GM19455 (cell line): ENCODE measurements at regions not wholly inside any gene's neighbourhood (a gene's known extent, or its start where the extent isn't known, plus 50 kb on each side); places are given as distances from the start of the nearest gene placed in this dataset.
"Not testable (repeated sequence)": the region's sequence is repeated elsewhere in the genome, so short reads cannot be mapped to it uniquely, and the experiment has no call there.

Experiments used
- ATAC-seq: cut with Tn5 transposase; IDR thresholded peaks from one replicate; pipeline ENCODE4 v1.9.1; 2021; ENCODE audit not compliant: unreplicated experiment

GRCh38 chr3:110436209-110436608 lies 635.4 kb upstream of the NECTIN3 start:
- ATAC-seq = no peak

- ATAC-seq = not testable (repeated sequence)
Measured at GRCh38 chr3:110440066-110440653, 631.5 kb upstream of the NECTIN3 start.

- ATAC-seq = no peak
Measured at GRCh38 chr3:110454066-110454465, 617.5 kb upstream of the NECTIN3 start.

- ATAC-seq = no peak
Measured at GRCh38 chr3:110456001-110456400, 615.6 kb upstream of the NECTIN3 start.

GRCh38 chr3:110456438-110457138 lies 615.0 kb upstream of the NECTIN3 start:
- no peak for ATAC-seq

- no peak for ATAC-seq
Measured at GRCh38 chr3:110457508-110457907, 614.1 kb upstream of the NECTIN3 start.

GRCh38 chr3:110459021-110459420 lies 612.6 kb upstream of the NECTIN3 start:
- no peak for ATAC-seq

- no peak for ATAC-seq
Measured at GRCh38 chr3:110470310-110470709, 601.3 kb upstream of the NECTIN3 start.

GRCh38 chr3:110473405-110473804 lies 598.2 kb upstream of the NECTIN3 start:
- ATAC-seq = no peak

GRCh38 chr3:110474397-110474796 lies 597.2 kb upstream of the NECTIN3 start:
- no peak for ATAC-seq

- no peak for ATAC-seq
Measured at GRCh38 chr3:110478377-110479054, 593.1 kb upstream of the NECTIN3 start.

- ATAC-seq = no peak
Measured at GRCh38 chr3:110479731-110480130, 591.9 kb upstream of the NECTIN3 start.

GRCh38 chr3:110485389-110485788 lies 586.2 kb upstream of the NECTIN3 start:
- ATAC-seq = no peak

- ATAC-seq = no peak
Measured at GRCh38 chr3:110487840-110488239, 583.8 kb upstream of the NECTIN3 start.

- ATAC-seq = no peak
Measured at GRCh38 chr3:110491413-110491812, 580.2 kb upstream of the NECTIN3 start.

- no peak for ATAC-seq
Measured at GRCh38 chr3:110492876-110493275, 578.7 kb upstream of the NECTIN3 start.

- no peak for ATAC-seq
Measured at GRCh38 chr3:110493438-110494092, 578.1 kb upstream of the NECTIN3 start.

GRCh38 chr3:110494093-110494490 lies 577.5 kb upstream of the NECTIN3 start:
- no peak for ATAC-seq

- ATAC-seq = no peak
Measured at GRCh38 chr3:110494728-110495127, 576.9 kb upstream of the NECTIN3 start.

- no peak for ATAC-seq
Measured at GRCh38 chr3:110495201-110495927, 576.3 kb upstream of the NECTIN3 start.

- no peak for ATAC-seq
Measured at GRCh38 chr3:110504401-110504800, 567.2 kb upstream of the NECTIN3 start.
